HL-60 (cell line): ENCODE measurements at regions not wholly inside any gene's neighbourhood (a gene's known extent, or its start where the extent isn't known, plus 50 kb on each side); places are given as distances from the start of the nearest gene placed in this dataset.

Experiments
- DNase-seq, 2 experiments: peaks; one replicate each; pipeline ENCODE4 v3.0.0-alpha.2; 2010 to 2020; ENCODE audit warnings: low read depth in 1 of 2, low spot score in 1 of 2
- H3K27ac ChIP-seq: fragments of 250-450 bp; sonication (Bioruptor Pico); replicated peaks from 2 replicates; pipeline ENCODE4 v1.5.1; 2020; ENCODE audit warnings: mild to moderate bottlenecking, moderate library complexity
- H3K27me3 ChIP-seq: fragments of 250-450 bp; sonication (Bioruptor Pico); 2 replicates; pipeline ENCODE4 v1.5.1; 2021; ENCODE audit warnings: mild to moderate bottlenecking, moderate library complexity; ENCODE audit not compliant: insufficient read depth, poor library complexity, severe bottlenecking
- H3K4me3 ChIP-seq: replicated peaks from 2 replicates; pipeline ENCODE4 v1.5.1; 2011; ENCODE audit warnings: mild to moderate bottlenecking, control low read depth, low read length; ENCODE audit not compliant: insufficient read depth
- GABPA ChIP-seq: IDR thresholded peaks from 2 replicates; pipeline ENCODE4 v1.6.1; 2012; ENCODE audit warnings: low read depth
- POLR2AphosphoS5 ChIP-seq: IDR thresholded peaks from 2 replicates; pipeline ENCODE4 v1.6.1; 2012; ENCODE audit warnings: low read depth
- REST ChIP-seq: IDR thresholded peaks from 2 replicates; pipeline ENCODE4 v1.6.1; 2012; ENCODE audit warnings: low read depth; ENCODE audit not compliant: insufficient replicate concordance
- SPI1 ChIP-seq: IDR thresholded peaks from 2 replicates; pipeline ENCODE4 v1.6.1; 2012; ENCODE audit warnings: low read depth, mild to moderate bottlenecking, borderline replicate concordance
- TF ChIP-seq, protein P1 (sequence below): IDR thresholded peaks from one replicate; pipeline ENCODE4 v1.5.1; 2011; ENCODE audit warnings: low read length, control low read depth, inconsistent platforms; ENCODE audit not compliant: insufficient read depth

- no peak for DNase-seq
- TF ChIP-seq, protein P1, sequence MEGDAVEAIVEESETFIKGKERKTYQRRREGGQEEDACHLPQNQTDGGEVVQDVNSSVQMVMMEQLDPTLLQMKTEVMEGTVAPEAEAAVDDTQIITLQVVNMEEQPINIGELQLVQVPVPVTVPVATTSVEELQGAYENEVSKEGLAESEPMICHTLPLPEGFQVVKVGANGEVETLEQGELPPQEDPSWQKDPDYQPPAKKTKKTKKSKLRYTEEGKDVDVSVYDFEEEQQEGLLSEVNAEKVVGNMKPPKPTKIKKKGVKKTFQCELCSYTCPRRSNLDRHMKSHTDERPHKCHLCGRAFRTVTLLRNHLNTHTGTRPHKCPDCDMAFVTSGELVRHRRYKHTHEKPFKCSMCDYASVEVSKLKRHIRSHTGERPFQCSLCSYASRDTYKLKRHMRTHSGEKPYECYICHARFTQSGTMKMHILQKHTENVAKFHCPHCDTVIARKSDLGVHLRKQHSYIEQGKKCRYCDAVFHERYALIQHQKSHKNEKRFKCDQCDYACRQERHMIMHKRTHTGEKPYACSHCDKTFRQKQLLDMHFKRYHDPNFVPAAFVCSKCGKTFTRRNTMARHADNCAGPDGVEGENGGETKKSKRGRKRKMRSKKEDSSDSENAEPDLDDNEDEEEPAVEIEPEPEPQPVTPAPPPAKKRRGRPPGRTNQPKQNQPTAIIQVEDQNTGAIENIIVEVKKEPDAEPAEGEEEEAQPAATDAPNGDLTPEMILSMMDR, result no peak
- no peak for TF ChIP-seq POLR2AphosphoS5
- TF ChIP-seq SPI1, result no peak
- TF ChIP-seq GABPA, result no peak
- TF ChIP-seq REST, result no peak
- Histone ChIP-seq H3K4me3 (no peak overlapping the region), H3K27me3 (no peaks in the 10 kb centered on the region), H3K27ac (no peak overlapping the region)
Observed at GRCh38 chr1:242826701-242827336, 302.3 kb upstream of the PLD5 start.

GRCh38 chr1:242824435-242824834 lies 299.9 kb upstream of the PLD5 start:
- Histone ChIP-seq H3K4me3 (no peak overlapping the region), H3K27me3 (no peaks in the 10 kb centered on the region), H3K27ac (no peak overlapping the region)
- TF ChIP-seq, protein P1, result no peak
- TF ChIP-seq POLR2AphosphoS5 (no peak), REST (no peak)
- DNase-seq, result no peak

DNA sequence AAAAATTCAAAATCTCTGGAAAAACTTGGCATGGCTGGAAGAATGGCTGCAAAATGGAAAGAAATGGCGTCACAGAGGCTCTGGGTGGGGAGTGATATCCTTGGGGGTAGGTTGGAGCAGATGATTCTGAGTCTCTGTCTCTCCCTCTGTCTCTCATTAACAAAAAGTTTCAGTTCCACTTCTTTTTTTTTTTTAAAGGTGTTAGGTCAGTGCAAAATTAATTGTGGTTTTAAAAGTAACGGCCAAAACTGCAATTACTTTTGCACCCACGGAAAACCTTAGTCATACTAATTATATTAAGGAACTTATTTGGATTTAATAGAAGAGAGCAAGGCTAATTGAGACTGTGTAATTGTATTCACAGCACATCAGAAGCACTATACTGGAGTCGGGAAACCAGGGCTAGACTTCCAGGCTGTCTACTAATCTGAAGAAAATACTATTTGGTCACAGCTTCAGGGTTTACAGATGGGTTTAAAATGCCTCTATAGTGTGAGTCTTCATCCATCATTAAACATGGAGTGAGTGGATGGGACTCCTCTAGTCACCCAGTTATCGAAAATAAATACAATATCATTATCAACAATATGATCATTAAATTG lies 289.1 kb upstream of the PLD5 start:
- Histone ChIP-seq H3K4me3 (no peak overlapping the region), H3K27me3 (no peaks in the 10 kb centered on the region), H3K27ac (no peak overlapping the region)
- no peak for DNase-seq
- TF ChIP-seq REST (no peak), SPI1 (no peak), GABPA (no peak), POLR2AphosphoS5 (no peak)
- TF ChIP-seq, protein P1, result no peak
